AG20443 (cell line): ENCODE measurements at regions not wholly inside any gene's neighbourhood (a gene's known extent, or its start where the extent isn't known, plus 50 kb on each side); places are given as distances from the start of the nearest gene placed in this dataset.
A peak's percentile ranks its signal among the peaks of the same experiment; 100 is the strongest.
"Not testable (repeated sequence)": the region's sequence is repeated elsewhere in the genome, so short reads cannot be mapped to it uniquely, and the experiment has no call there.

ENCODE experiments used
- DNase-seq: peaks from one replicate; pipeline ENCODE4 v3.0.0; 2012; ENCODE audit warnings: low spot score, mixed read lengths

GRCh38 chr3:82015241-82015640, 253.8 kb upstream of the GBE1 start:
- DNase-seq = no peak

GRCh38 chr3:82012775-82013174, 251.3 kb upstream of the GBE1 start:
- DNase-seq = no peak

GRCh38 chr3:82011336-82011735, 249.9 kb upstream of the GBE1 start:
- DNase-seq = no peak

- DNase-seq = no peak
These were observed 243.8 kb upstream of the GBE1 start for GRCh38 chr3:82005266-82005665.

- no peak for DNase-seq
These were observed 242.8 kb upstream of the GBE1 start for GRCh38 chr3:82004266-82004665.

GRCh38 chr3:82002986-82003642, 241.7 kb upstream of the GBE1 start:
- no peak for DNase-seq

- DNase-seq = no peak
These were observed 241.0 kb upstream of the GBE1 start for GRCh38 chr3:82002491-82002890.

GRCh38 chr3:82001276-82001923, 240.0 kb upstream of the GBE1 start:
- DNase-seq = no peak

- no peak for DNase-seq
These were observed 239.3 kb upstream of the GBE1 start for GRCh38 chr3:82000773-82001172.

- DNase-seq = no peak
These were observed 238.9 kb upstream of the GBE1 start for GRCh38 chr3:82000350-82000749.

- DNase-seq = no peak
These were observed 237.5 kb upstream of the GBE1 start for GRCh38 chr3:81998907-81999306.

- peak; percentile 18 for DNase-seq
These were observed 236.8 kb upstream of the GBE1 start for GRCh38 chr3:81998139-81998755.

- no peak for DNase-seq
These were observed 235.9 kb upstream of the GBE1 start for GRCh38 chr3:81997390-81997789.

GRCh38 chr3:81995329-81995728, 233.9 kb upstream of the GBE1 start:
- no peak for DNase-seq

- no peak for DNase-seq
These were observed 228.3 kb upstream of the GBE1 start for GRCh38 chr3:81989758-81990157.

- DNase-seq = no peak
These were observed 227.8 kb upstream of the GBE1 start for GRCh38 chr3:81989274-81989673.

GRCh38 chr3:81987412-81987811, 226.0 kb upstream of the GBE1 start:
- DNase-seq = not testable (repeated sequence)

- no peak for DNase-seq
These were observed 224.7 kb upstream of the GBE1 start for GRCh38 chr3:81985996-81986723.

- no peak for DNase-seq
These were observed 221.9 kb upstream of the GBE1 start for GRCh38 chr3:81983382-81983781.

- DNase-seq = no peak
These were observed 219.4 kb upstream of the GBE1 start for GRCh38 chr3:81980596-81981494.

- DNase-seq = no peak
These were observed 213.3 kb upstream of the GBE1 start for GRCh38 chr3:81974751-81975150.

GRCh38 chr3:81968658-81969057, 207.2 kb upstream of the GBE1 start:
- peak; percentile 22 for DNase-seq
